ENCODE measurements at regions not wholly inside any gene's neighbourhood (a gene's known extent, or its start where the extent isn't known, plus 50 kb on each side); places are given as distances from the start of the nearest gene placed in this dataset.

DNA sequence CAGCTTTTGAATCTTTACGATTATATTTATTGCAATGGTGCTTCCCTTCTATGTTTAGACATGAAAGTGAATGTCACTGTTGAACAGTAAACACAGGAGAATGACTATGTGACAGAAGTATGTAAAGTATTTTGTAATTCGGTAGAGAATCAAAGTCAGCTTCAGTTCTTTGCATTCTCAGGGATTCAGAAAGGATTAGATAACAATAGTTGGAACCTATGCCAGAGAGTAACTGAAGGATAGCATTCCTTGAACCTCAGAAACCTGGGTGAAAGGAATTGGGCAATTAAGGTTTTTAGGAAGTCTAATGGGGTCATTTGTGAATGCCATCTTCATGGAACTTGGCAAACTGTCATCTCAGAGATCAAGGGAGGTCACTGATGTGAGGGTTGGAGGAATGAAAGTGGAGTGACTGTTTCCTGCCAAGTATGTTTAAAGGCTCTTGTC lies 305.3 kb upstream of the DDHD1 start:
- TF ChIP-seq GABPA (IDR thresholded peaks at IDR 0.05; ENCODE audit: low read depth), result no peak
- TF ChIP-seq, protein P1, sequence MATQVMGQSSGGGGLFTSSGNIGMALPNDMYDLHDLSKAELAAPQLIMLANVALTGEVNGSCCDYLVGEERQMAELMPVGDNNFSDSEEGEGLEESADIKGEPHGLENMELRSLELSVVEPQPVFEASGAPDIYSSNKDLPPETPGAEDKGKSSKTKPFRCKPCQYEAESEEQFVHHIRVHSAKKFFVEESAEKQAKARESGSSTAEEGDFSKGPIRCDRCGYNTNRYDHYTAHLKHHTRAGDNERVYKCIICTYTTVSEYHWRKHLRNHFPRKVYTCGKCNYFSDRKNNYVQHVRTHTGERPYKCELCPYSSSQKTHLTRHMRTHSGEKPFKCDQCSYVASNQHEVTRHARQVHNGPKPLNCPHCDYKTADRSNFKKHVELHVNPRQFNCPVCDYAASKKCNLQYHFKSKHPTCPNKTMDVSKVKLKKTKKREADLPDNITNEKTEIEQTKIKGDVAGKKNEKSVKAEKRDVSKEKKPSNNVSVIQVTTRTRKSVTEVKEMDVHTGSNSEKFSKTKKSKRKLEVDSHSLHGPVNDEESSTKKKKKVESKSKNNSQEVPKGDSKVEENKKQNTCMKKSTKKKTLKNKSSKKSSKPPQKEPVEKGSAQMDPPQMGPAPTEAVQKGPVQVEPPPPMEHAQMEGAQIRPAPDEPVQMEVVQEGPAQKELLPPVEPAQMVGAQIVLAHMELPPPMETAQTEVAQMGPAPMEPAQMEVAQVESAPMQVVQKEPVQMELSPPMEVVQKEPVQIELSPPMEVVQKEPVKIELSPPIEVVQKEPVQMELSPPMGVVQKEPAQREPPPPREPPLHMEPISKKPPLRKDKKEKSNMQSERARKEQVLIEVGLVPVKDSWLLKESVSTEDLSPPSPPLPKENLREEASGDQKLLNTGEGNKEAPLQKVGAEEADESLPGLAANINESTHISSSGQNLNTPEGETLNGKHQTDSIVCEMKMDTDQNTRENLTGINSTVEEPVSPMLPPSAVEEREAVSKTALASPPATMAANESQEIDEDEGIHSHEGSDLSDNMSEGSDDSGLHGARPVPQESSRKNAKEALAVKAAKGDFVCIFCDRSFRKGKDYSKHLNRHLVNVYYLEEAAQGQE (IDR thresholded peaks at IDR 0.05; ENCODE audit: insufficient replicate concordance, low read depth), result no peak
- TF ChIP-seq POLR2AphosphoS5 (IDR thresholded peaks at IDR 0.05; ENCODE audit: low read depth), result no peak
- H3K27me3 ChIP-seq (ENCODE audit: insufficient read depth, poor library complexity, severe bottlenecking), result no peaks in the 10 kb centered on the region
- H3K4me3 ChIP-seq (replicated peaks; ENCODE audit: insufficient read depth, low read length), result no peak overlapping the region
- H3K27ac ChIP-seq (replicated peaks), result no peak overlapping the region
- DNase-seq (ENCODE audit: low read depth in 1 of 2, low spot score in 1 of 2), result no peak

DNA sequence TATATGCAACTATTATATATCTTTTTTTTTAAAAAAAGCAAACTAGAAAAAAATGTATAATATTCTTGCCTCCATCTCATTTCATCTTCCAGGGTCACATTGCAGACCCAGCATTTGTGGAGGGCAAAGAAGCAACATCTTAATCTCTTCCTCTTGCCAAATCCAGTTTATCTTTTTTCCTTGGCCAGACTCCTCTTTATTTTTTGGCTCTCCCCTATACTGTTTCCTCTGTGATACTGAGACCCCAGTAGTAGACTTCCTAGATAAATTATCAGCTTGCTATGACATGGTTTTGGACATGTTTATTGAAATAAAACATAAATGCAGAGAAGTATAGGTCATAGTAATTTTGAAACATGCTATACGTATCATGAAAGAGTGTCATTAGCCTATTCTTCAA lies 303.8 kb upstream of the DDHD1 start:
- no peak for DNase-seq (ENCODE audit: low read depth in 1 of 2, low spot score in 1 of 2)
- TF ChIP-seq, protein P1 (IDR thresholded peaks at IDR 0.05; ENCODE audit: insufficient replicate concordance, low read depth), result no peak
- TF ChIP-seq GABPA (IDR thresholded peaks at IDR 0.05; ENCODE audit: low read depth) (no peak), POLR2AphosphoS5 (IDR thresholded peaks at IDR 0.05; ENCODE audit: low read depth) (no peak), SPI1 (IDR thresholded peaks at IDR 0.05; ENCODE audit: borderline replicate concordance, low read depth) (no peak), CTCF (IDR thresholded peaks at IDR 0.05; ENCODE audit: insufficient read depth, low read length) (no peak)
- Histone ChIP-seq H3K27ac (replicated peaks) (no peak overlapping the region), H3K4me3 (replicated peaks; ENCODE audit: insufficient read depth, low read length) (no peak overlapping the region), H3K27me3 (ENCODE audit: insufficient read depth, poor library complexity, severe bottlenecking) (no peaks in the 10 kb centered on the region)

DNA sequence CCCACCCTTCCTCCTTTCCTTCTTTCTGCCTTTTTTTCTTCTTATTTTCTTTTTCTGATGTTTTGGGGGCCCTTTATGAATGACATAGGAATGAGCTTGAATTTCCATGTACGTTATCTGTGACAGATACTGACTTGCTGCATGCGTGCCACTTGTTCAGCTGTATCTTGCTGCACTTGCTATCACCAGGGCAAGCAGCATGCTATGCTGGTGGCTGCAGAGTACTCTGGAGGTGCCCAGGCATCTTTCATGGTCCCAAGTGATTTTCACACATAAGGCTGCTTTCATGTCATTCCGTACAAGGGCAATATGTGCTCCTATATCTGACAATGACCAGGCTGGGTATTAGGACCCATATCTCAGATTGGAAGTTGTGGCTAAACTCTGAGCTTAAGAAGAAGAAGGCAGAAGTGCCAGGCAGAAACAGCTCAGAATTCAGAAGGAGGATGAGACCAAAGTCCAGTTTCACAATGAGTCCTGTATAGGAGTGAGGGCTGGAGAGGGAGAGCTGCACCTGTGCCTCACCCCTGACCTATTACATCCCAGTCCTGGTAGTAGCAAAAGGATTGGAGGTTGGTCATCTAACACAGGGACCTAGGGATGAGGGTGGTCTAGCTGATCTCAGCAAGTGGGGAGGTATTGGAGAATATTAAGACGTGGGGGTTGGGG lies 299.0 kb upstream of the DDHD1 start:
- H3K27ac ChIP-seq (replicated peaks), result no peak overlapping the region
- no peak overlapping the region for H3K4me3 ChIP-seq (replicated peaks; ENCODE audit: insufficient read depth, low read length)
- TF ChIP-seq GABPA (IDR thresholded peaks at IDR 0.05; ENCODE audit: low read depth), result no peak
- TF ChIP-seq, protein P1 (IDR thresholded peaks at IDR 0.05; ENCODE audit: insufficient replicate concordance, low read depth), result no peak
- TF ChIP-seq SPI1 (IDR thresholded peaks at IDR 0.05; ENCODE audit: borderline replicate concordance, low read depth), result no peak
- no peak for TF ChIP-seq CTCF (IDR thresholded peaks at IDR 0.05; ENCODE audit: insufficient read depth, low read length)
- no peak for TF ChIP-seq POLR2AphosphoS5 (IDR thresholded peaks at IDR 0.05; ENCODE audit: low read depth)
- no peaks in the 10 kb centered on the region for H3K27me3 ChIP-seq (ENCODE audit: insufficient read depth, poor library complexity, severe bottlenecking)
- DNase-seq (ENCODE audit: low read depth in 1 of 2, low spot score in 1 of 2), result no peak

All from HL-60 (cell line).